Stimulated activated CD8-positive, alpha-beta memory T cell treated with anti-CD3 and anti-CD28 coated beads, Interleukin-2, amount 100 ng/mL, for 48 hours (primary cell): ENCODE measurements at regions not wholly inside any gene's neighbourhood (a gene's known extent, or its start where the extent isn't known, plus 50 kb on each side); places are given as distances from the start of the nearest gene placed in this dataset.

Source experiments
- DNase-seq, 2 donors: peaks; one replicate each; pipeline ENCODE4 v3.0.0-alpha.2; 2020; ENCODE audit warnings: low read depth in 2 of 2

GRCh38 chr15:39340903-39341645, 239.8 kb upstream of the THBS1 start:
- DNase-seq = no peak

GRCh38 chr15:39344662-39345141, 236.2 kb upstream of the THBS1 start:
- no peak for DNase-seq

- DNase-seq = no peak
These were observed 235.7 kb upstream of the THBS1 start for GRCh38 chr15:39345176-39345575.

GRCh38 chr15:39347453-39347852, 233.4 kb upstream of the THBS1 start:
- DNase-seq = no peak

- DNase-seq = no peak
These were observed 230.1 kb upstream of the THBS1 start for GRCh38 chr15:39350785-39351184.

- DNase-seq = no peak
These were observed 226.7 kb upstream of the THBS1 start for GRCh38 chr15:39354189-39354588.

GRCh38 chr15:39357480-39358268, 223.2 kb upstream of the THBS1 start:
- DNase-seq = no peak

- no peak for DNase-seq
These were observed 222.3 kb upstream of the THBS1 start for GRCh38 chr15:39358441-39359041.

GRCh38 chr15:39359771-39360170, 221.1 kb upstream of the THBS1 start:
- no peak for DNase-seq

- DNase-seq = no peak
These were observed 220.4 kb upstream of the THBS1 start for GRCh38 chr15:39360452-39360851.

- DNase-seq = no peak
These were observed 219.4 kb upstream of the THBS1 start for GRCh38 chr15:39361497-39361896.

- DNase-seq = no peak
These were observed 217.9 kb upstream of the THBS1 start for GRCh38 chr15:39362821-39363561.

- DNase-seq = no peak
These were observed 216.9 kb upstream of the THBS1 start for GRCh38 chr15:39363761-39364586.

GRCh38 chr15:39364721-39365120, 216.2 kb upstream of the THBS1 start:
- no peak for DNase-seq

- DNase-seq = no peak
These were observed 215.7 kb upstream of the THBS1 start for GRCh38 chr15:39365161-39365560.

GRCh38 chr15:39365873-39366272, 215.0 kb upstream of the THBS1 start:
- no peak for DNase-seq

- DNase-seq = no peak
These were observed 213.3 kb upstream of the THBS1 start for GRCh38 chr15:39367596-39367995.

- no peak for DNase-seq
These were observed 211.1 kb upstream of the THBS1 start for GRCh38 chr15:39369768-39370167.

- no peak for DNase-seq
These were observed 204.4 kb upstream of the THBS1 start for GRCh38 chr15:39376371-39376909.

GRCh38 chr15:39381517-39381916, 199.4 kb upstream of the THBS1 start:
- no peak for DNase-seq

- DNase-seq = no peak
These were observed 192.8 kb upstream of the THBS1 start for GRCh38 chr15:39388118-39388517.
